ENCODE measurements at regions not wholly inside any gene's neighbourhood (a gene's known extent, or its start where the extent isn't known, plus 50 kb on each side); places are given as distances from the start of the nearest gene placed in this dataset.

DNA sequence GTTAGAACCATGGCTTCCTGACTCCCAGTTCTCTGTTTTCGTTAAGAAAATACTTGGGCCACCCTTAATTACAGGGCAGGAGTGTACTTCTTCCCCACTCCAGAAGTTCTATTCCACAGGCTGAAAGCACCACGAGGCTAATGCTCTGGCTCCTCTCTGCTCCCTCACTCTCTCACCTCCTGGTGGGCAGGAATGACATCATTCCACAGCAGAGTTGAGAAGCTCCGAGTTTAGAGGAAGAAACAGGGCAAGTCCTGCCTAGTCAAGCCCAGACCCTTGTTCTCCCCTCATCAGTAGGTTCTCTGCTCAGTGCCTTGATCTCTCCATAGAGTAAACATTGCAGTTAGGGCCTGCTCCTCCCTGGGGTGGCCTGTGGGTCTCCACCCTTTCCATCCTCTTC lies 343.8 kb upstream of the CLNK start:
- no peaks in the 10 kb centered on the region for H3K27me3 ChIP-seq (ENCODE audit: insufficient read depth, low read length)
- ChIA-PET CTCF (no interaction called here), POLR2A (no interaction called here), RAD21 (ENCODE audit: low non-redundant PET in 1 of 2, low total read pairs in 2 of 2, uncharacterized antibody in 2 of 2, unreplicated experiment in 2 of 2) (no interaction called here)
- H3K36me3 ChIP-seq (ENCODE audit: control insufficient read depth in 1 of 2, insufficient read depth in 2 of 2, low read length in 2 of 2) = no peaks in the 10 kb centered on the region
- DNase-seq (ENCODE audit: low read depth, low spot score) = no peak
- H3K79me2 ChIP-seq (ENCODE audit: insufficient read depth, low read length) = no peaks in the 10 kb centered on the region
- intact Hi-C loops (cut with micrococcal nuclease) = no loop called here
- no peak overlapping the region for H2AFZ ChIP-seq (ENCODE audit: low read depth, low read length, poor library complexity, severe bottlenecking)
- H3K9me3 ChIP-seq (ENCODE audit: control insufficient read depth in 1 of 2, insufficient read depth in 1 of 2, low read depth in 1 of 2, low read length in 2 of 2) = no peaks in the 10 kb centered on the region
- no peak overlapping the region for H3K4me2 ChIP-seq (ENCODE audit: low read length)
- no peak overlapping the region for H3K4me3 ChIP-seq (replicated peaks in 1 of 2; ENCODE audit: low read depth in 1 of 2, low read length in 2 of 2)
- H3K9me2 ChIP-seq (ENCODE audit: insufficient read depth) = no peaks in the 10 kb centered on the region
- H3K9ac ChIP-seq (ENCODE audit: low read length) = no peak overlapping the region
- no peak for TF ChIP-seq JUND (IDR thresholded peaks at IDR 0.05)
- no peak for TF ChIP-seq CBX3 (IDR thresholded peaks at IDR 0.05; ENCODE audit: low read depth)
- no peak for TF ChIP-seq SIN3A (IDR thresholded peaks at IDR 0.05; ENCODE audit: low read depth)
- TF ChIP-seq EGR1 (IDR thresholded peaks at IDR 0.05; ENCODE audit: low read depth) = no peak
- TF ChIP-seq, protein P1, sequence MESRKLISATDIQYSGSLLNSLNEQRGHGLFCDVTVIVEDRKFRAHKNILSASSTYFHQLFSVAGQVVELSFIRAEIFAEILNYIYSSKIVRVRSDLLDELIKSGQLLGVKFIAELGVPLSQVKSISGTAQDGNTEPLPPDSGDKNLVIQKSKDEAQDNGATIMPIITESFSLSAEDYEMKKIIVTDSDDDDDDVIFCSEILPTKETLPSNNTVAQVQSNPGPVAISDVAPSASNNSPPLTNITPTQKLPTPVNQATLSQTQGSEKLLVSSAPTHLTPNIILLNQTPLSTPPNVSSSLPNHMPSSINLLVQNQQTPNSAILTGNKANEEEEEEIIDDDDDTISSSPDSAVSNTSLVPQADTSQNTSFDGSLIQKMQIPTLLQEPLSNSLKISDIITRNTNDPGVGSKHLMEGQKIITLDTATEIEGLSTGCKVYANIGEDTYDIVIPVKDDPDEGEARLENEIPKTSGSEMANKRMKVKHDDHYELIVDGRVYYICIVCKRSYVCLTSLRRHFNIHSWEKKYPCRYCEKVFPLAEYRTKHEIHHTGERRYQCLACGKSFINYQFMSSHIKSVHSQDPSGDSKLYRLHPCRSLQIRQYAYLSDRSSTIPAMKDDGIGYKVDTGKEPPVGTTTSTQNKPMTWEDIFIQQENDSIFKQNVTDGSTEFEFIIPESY (IDR thresholded peaks at IDR 0.05; ENCODE audit: extremely low read depth, insufficient replicate concordance, low read length) = no peak
- no peak for TF ChIP-seq SRF (IDR thresholded peaks at IDR 0.05; ENCODE audit: low read depth)
- TF ChIP-seq POLR2A (IDR thresholded peaks at IDR 0.05; ENCODE audit: borderline replicate concordance, extremely low read depth, insufficient read depth, insufficient read length) = no peak
- TF ChIP-seq SP1 (IDR thresholded peaks at IDR 0.05; ENCODE audit: low read depth) = no peak
- no peak for TF ChIP-seq POLR2AphosphoS5 (IDR thresholded peaks at IDR 0.05; ENCODE audit: low read depth, low read length)
- no peak for TF ChIP-seq ZNF274 (IDR thresholded peaks at IDR 0.05; ENCODE audit: low read depth, low read length)
- no peak for TF ChIP-seq EZH2phosphoT487 (IDR thresholded peaks at IDR 0.05; ENCODE audit: borderline replicate concordance)
- no peak for TF ChIP-seq ZFX (IDR thresholded peaks at IDR 0.05)
- TF ChIP-seq RAD21 (IDR thresholded peaks at IDR 0.05; ENCODE audit: low read depth) = no peak
- no peak for TF ChIP-seq CTCF (IDR thresholded peaks at IDR 0.05 in 2 of 3, conservative IDR thresholded peaks at IDR 0.05 in 1 of 3; ENCODE audit: borderline replicate concordance in 1 of 3, insufficient read depth in 1 of 3, low read depth in 2 of 3, low read length in 2 of 3)
- TF ChIP-seq, protein P2, sequence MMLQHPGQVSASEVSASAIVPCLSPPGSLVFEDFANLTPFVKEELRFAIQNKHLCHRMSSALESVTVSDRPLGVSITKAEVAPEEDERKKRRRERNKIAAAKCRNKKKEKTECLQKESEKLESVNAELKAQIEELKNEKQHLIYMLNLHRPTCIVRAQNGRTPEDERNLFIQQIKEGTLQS (IDR thresholded peaks at IDR 0.05) = no peak
- no peak for TF ChIP-seq EZH2 (IDR thresholded peaks at IDR 0.05)
- TF ChIP-seq MAX (IDR thresholded peaks at IDR 0.05) = no peak
- TF ChIP-seq YY1 (IDR thresholded peaks at IDR 0.05; ENCODE audit: extremely low read depth, insufficient replicate concordance, low read depth, low read length) = no peak
- ATAC-seq = no peak
- H4K20me1 ChIP-seq (ENCODE audit: insufficient read depth) = no peaks in the 10 kb centered on the region
- no TSS peak for BruUV-seq (replicated peaks)
- no peak overlapping the region for H3K27ac ChIP-seq (ENCODE audit: low read depth, low read length)
- no peaks in the 10 kb centered on the region for H3K4me1 ChIP-seq (ENCODE audit: control insufficient read depth in 1 of 2, insufficient read depth in 2 of 2, low read length in 2 of 2)
